DND-41 (cell line): ENCODE measurements at regions not wholly inside any gene's neighbourhood (a gene's known extent, or its start where the extent isn't known, plus 50 kb on each side); places are given as distances from the start of the nearest gene placed in this dataset.
"Not testable (repeated sequence)": the region's sequence is repeated elsewhere in the genome, so short reads cannot be mapped to it uniquely, and the experiment has no call there.

Experiments used
- ATAC-seq: fragments of 200-7000 bp; cut with Tn5 transposase; 3 replicates; pipeline ENCODE4 v1.9.1; 2021; ENCODE audit warnings: low read depth; ENCODE audit not compliant: insufficient read depth
- DNase-seq: peaks from one replicate; pipeline ENCODE4 v3.0.0-alpha.2; 2020
- H2AFZ ChIP-seq: 2 replicates; pipeline ENCODE4 v1.6.0; 2012; ENCODE audit warnings: low read depth, low read length
- H3K27ac ChIP-seq: 2 replicates; pipeline ENCODE4 v1.5.1; 2012; ENCODE audit warnings: low read length, inconsistent platforms
- H3K27me3 ChIP-seq: fragments of 200-600 bp; sonication (generic); 2 replicates; pipeline ENCODE4 v1.6.0; 2012; ENCODE audit warnings: low read length, mild to moderate bottlenecking, inconsistent platforms; ENCODE audit not compliant: insufficient read depth, poor library complexity
- H3K36me3 ChIP-seq: 2 replicates; pipeline ENCODE4 v1.5.1; 2012; ENCODE audit warnings: low read length, inconsistent platforms; ENCODE audit not compliant: insufficient read depth
- H3K4me1 ChIP-seq: 2 replicates; pipeline ENCODE4 v1.5.1; 2012; ENCODE audit warnings: mild to moderate bottlenecking, low read length; ENCODE audit not compliant: insufficient read depth
- H3K4me2 ChIP-seq: 2 replicates; pipeline ENCODE4 v1.6.0; 2012; ENCODE audit warnings: mild to moderate bottlenecking, moderate library complexity, low read length, inconsistent platforms; ENCODE audit not compliant: insufficient read depth
- H3K4me3 ChIP-seq, 2 experiments: fragments of 200-600 bp in 1 of 2; shearing (Covaris generic) in 1 of 2; 2 replicates each; pipeline ENCODE4 v1.5.1; 2012 to 2016; ENCODE audit warnings: inconsistent platforms in 2 of 2, low read length in 2 of 2, mild to moderate bottlenecking in 2 of 2, low read depth in 1 of 2, moderate library complexity in 1 of 2
- H3K79me2 ChIP-seq: 2 replicates; pipeline ENCODE4 v1.6.0; 2012; ENCODE audit warnings: low read length, inconsistent platforms; ENCODE audit not compliant: insufficient read depth
- H3K9ac ChIP-seq: 2 replicates; pipeline ENCODE4 v1.6.0; 2012; ENCODE audit warnings: low read depth, mild to moderate bottlenecking, inconsistent platforms, low read length, moderate library complexity
- H3K9me3 ChIP-seq: 2 replicates; pipeline ENCODE4 v1.5.1; 2012; ENCODE audit warnings: low read length, moderate library complexity, mild to moderate bottlenecking, inconsistent platforms; ENCODE audit not compliant: insufficient read depth, severe bottlenecking
- H4K20me1 ChIP-seq: 2 replicates; pipeline ENCODE4 v1.6.0; 2012; ENCODE audit warnings: low read length; ENCODE audit not compliant: insufficient read depth
- CTCF ChIP-seq: IDR thresholded peaks from 2 replicates; pipeline ENCODE4 v1.5.1; 2012; ENCODE audit warnings: borderline replicate concordance, low read length, moderate library complexity, mild to moderate bottlenecking; ENCODE audit not compliant: poor library complexity, severe bottlenecking; ENCODE audit errors: extremely low read depth
- EZH2 ChIP-seq: IDR thresholded peaks from 3 replicates; pipeline ENCODE4 v1.6.1; 2012; ENCODE audit warnings: borderline replicate concordance, low read depth, mild to moderate bottlenecking, moderate library complexity, low read length, inconsistent platforms; ENCODE audit not compliant: severe bottlenecking

- H3K9ac ChIP-seq: no peak overlapping the region
- H4K20me1 ChIP-seq: no peaks in the 10 kb centered on the region
- H3K9me3 ChIP-seq: no peaks in the 10 kb centered on the region
- DNase-seq (no peak), ATAC-seq (no peak)
- no peaks in the 10 kb centered on the region for H3K36me3 ChIP-seq
- H2AFZ ChIP-seq: no peak overlapping the region
- H3K79me2 ChIP-seq: no peaks in the 10 kb centered on the region
- TF ChIP-seq EZH2 (no peak), CTCF (no peak)
- no peak overlapping the region for H3K4me2 ChIP-seq
- no peak overlapping the region for H3K4me3 ChIP-seq
- no peaks in the 10 kb centered on the region for H3K27me3 ChIP-seq
- no peak overlapping the region for H3K27ac ChIP-seq
- no peaks in the 10 kb centered on the region for H3K4me1 ChIP-seq
Observed at GRCh38 chr2:56587456-56587855, 403.7 kb downstream of the CCDC85A start.

- Histone ChIP-seq H2AFZ (no peak overlapping the region), H3K36me3 (no peaks in the 10 kb centered on the region), H3K27me3 (no peaks in the 10 kb centered on the region), H3K9ac (no peak overlapping the region), H3K79me2 (no peaks in the 10 kb centered on the region), H3K4me3 (no peak overlapping the region), H3K9me3 (no peaks in the 10 kb centered on the region), H3K4me2 (no peak overlapping the region), H3K4me1 (no peaks in the 10 kb centered on the region), H3K27ac (no peak overlapping the region), H4K20me1 (no peaks in the 10 kb centered on the region)
- no peak for ATAC-seq
- TF ChIP-seq CTCF (no peak), EZH2 (no peak)
- DNase-seq: no peak
Observed at GRCh38 chr2:56589194-56589593, 405.4 kb downstream of the CCDC85A start.

- TF ChIP-seq EZH2: no peak
- TF ChIP-seq CTCF: no peak
- Histone ChIP-seq H3K4me2 (no peak overlapping the region), H3K36me3 (no peaks in the 10 kb centered on the region), H2AFZ (no peak overlapping the region), H3K27ac (no peak overlapping the region), H3K27me3 (no peaks in the 10 kb centered on the region), H4K20me1 (no peaks in the 10 kb centered on the region), H3K9me3 (no peaks in the 10 kb centered on the region), H3K9ac (no peak overlapping the region), H3K4me3 (no peak overlapping the region), H3K4me1 (no peaks in the 10 kb centered on the region), H3K79me2 (no peaks in the 10 kb centered on the region)
- no peak for DNase-seq
- no peak for ATAC-seq
Observed at GRCh38 chr2:56589835-56590234, 406.0 kb downstream of the CCDC85A start.

GRCh38 chr2:56590611-56591010 is 406.8 kb downstream of the CCDC85A start:
- Histone ChIP-seq H3K9me3 (no peaks in the 10 kb centered on the region), H3K4me3 (no peak overlapping the region), H3K79me2 (no peaks in the 10 kb centered on the region), H2AFZ (no peak overlapping the region), H3K4me1 (no peaks in the 10 kb centered on the region), H3K9ac (no peak overlapping the region), H3K27ac (no peak overlapping the region), H3K36me3 (no peaks in the 10 kb centered on the region), H3K4me2 (no peak overlapping the region), H3K27me3 (no peaks in the 10 kb centered on the region), H4K20me1 (no peaks in the 10 kb centered on the region)
- TF ChIP-seq CTCF (no peak), EZH2 (no peak)
- no peak for DNase-seq
- no peak for ATAC-seq

GRCh38 chr2:56606086-56606485 is 422.3 kb downstream of the CCDC85A start:
- H3K27me3 ChIP-seq, H3K4me1 ChIP-seq, H2AFZ ChIP-seq, H3K9me3 ChIP-seq, H3K4me3 ChIP-seq, DNase-seq, ATAC-seq, H3K4me2 ChIP-seq, H3K27ac ChIP-seq, H3K9ac ChIP-seq, H3K79me2 ChIP-seq, H4K20me1 ChIP-seq, H3K36me3 ChIP-seq: not testable (repeated sequence)
